ENCODE measurements at regions not wholly inside any gene's neighbourhood (a gene's known extent, or its start where the extent isn't known, plus 50 kb on each side); places are given as distances from the start of the nearest gene placed in this dataset.
"Not testable (repeated sequence)": the region's sequence is repeated elsewhere in the genome, so short reads cannot be mapped to it uniquely, and the experiment has no call there.

GRCh38 chr1:232571523-232571922 is 58.4 kb downstream of the SIPA1L2 start:
- no peaks in the 10 kb centered on the region for H3K9me3 ChIP-seq (ENCODE audit: control insufficient read depth in 2 of 2, insufficient read depth in 1 of 2, low read depth in 1 of 2, low read length in 1 of 2)
- H3K4me1 ChIP-seq (ENCODE audit: control insufficient read depth in 3 of 3, insufficient read depth in 2 of 3, low read depth in 1 of 3, low read length in 2 of 3) = no peaks in the 10 kb centered on the region
- H3K27ac ChIP-seq (ENCODE audit: low read depth in 1 of 3, low read length in 2 of 3) = no peak overlapping the region
- WGBS, 3 donors = 86 to 91% (median 91%) methylated on average over 5 of the region's 5 CpGs
- no peaks in the 10 kb centered on the region for H3K36me3 ChIP-seq (ENCODE audit: control insufficient read depth in 3 of 3, insufficient read depth in 2 of 3, low read depth in 1 of 3, low read length in 3 of 3)
- H3K4me3 ChIP-seq (ENCODE audit: low read depth in 1 of 3, low read length in 3 of 3) = no peak overlapping the region
- DNase-seq = no peak
- FAIRE-seq = no peak
- H3K27me3 ChIP-seq (ENCODE audit: control insufficient read depth in 3 of 3, insufficient read depth in 3 of 3, low read length in 3 of 3) = no peaks in the 10 kb centered on the region

- Histone ChIP-seq H3K4me1 (ENCODE audit: control insufficient read depth in 3 of 3, insufficient read depth in 2 of 3, low read depth in 1 of 3, low read length in 2 of 3) (no peaks in the 10 kb centered on the region), H3K36me3 (ENCODE audit: control insufficient read depth in 3 of 3, insufficient read depth in 2 of 3, low read depth in 1 of 3, low read length in 3 of 3) (no peaks in the 10 kb centered on the region), H3K27me3 (ENCODE audit: control insufficient read depth in 3 of 3, insufficient read depth in 3 of 3, low read length in 3 of 3) (no peaks in the 10 kb centered on the region), H3K9me3 (ENCODE audit: control insufficient read depth in 2 of 2, insufficient read depth in 1 of 2, low read depth in 1 of 2, low read length in 1 of 2) (no peaks in the 10 kb centered on the region), H3K4me3 (ENCODE audit: low read depth in 1 of 3, low read length in 3 of 3) (no peak overlapping the region), H3K27ac (ENCODE audit: low read depth in 1 of 3, low read length in 2 of 3) (no peak overlapping the region)
- 23 to 43% (median 43%) methylated on average over 5 of the region's 5 CpGs for WGBS, 3 donors
- FAIRE-seq (no peak), DNase-seq (no peak)
These were observed 59.9 kb downstream of the SIPA1L2 start for GRCh38 chr1:232570007-232570406.

- H3K9me3 ChIP-seq (ENCODE audit: control insufficient read depth in 2 of 2, insufficient read depth in 1 of 2, low read depth in 1 of 2, low read length in 1 of 2); H3K27me3 ChIP-seq (ENCODE audit: control insufficient read depth in 3 of 3, insufficient read depth in 3 of 3, low read length in 3 of 3); H3K36me3 ChIP-seq (ENCODE audit: control insufficient read depth in 3 of 3, insufficient read depth in 2 of 3, low read depth in 1 of 3, low read length in 3 of 3); DNase-seq; FAIRE-seq; H3K27ac ChIP-seq (ENCODE audit: low read depth in 1 of 3, low read length in 2 of 3); H3K4me1 ChIP-seq (ENCODE audit: control insufficient read depth in 3 of 3, insufficient read depth in 2 of 3, low read depth in 1 of 3, low read length in 2 of 3); H3K4me3 ChIP-seq (ENCODE audit: low read depth in 1 of 3, low read length in 3 of 3): not testable (repeated sequence)
- WGBS, 3 donors = 92 to 94% (median 94%) methylated on average over 11 of the region's 11 CpGs
These were observed 60.4 kb downstream of the SIPA1L2 start for GRCh38 chr1:232569554-232569921.

- Histone ChIP-seq H3K4me3 (ENCODE audit: low read depth in 1 of 3, low read length in 3 of 3) (no peak overlapping the region), H3K27me3 (ENCODE audit: control insufficient read depth in 3 of 3, insufficient read depth in 3 of 3, low read length in 3 of 3) (no peaks in the 10 kb centered on the region), H3K27ac (ENCODE audit: low read depth in 1 of 3, low read length in 2 of 3) (no peak overlapping the region), H3K9me3 (ENCODE audit: control insufficient read depth in 2 of 2, insufficient read depth in 1 of 2, low read depth in 1 of 2, low read length in 1 of 2) (no peaks in the 10 kb centered on the region), H3K36me3 (ENCODE audit: control insufficient read depth in 3 of 3, insufficient read depth in 2 of 3, low read depth in 1 of 3, low read length in 3 of 3) (no peaks in the 10 kb centered on the region), H3K4me1 (ENCODE audit: control insufficient read depth in 3 of 3, insufficient read depth in 2 of 3, low read depth in 1 of 3, low read length in 2 of 3) (no peaks in the 10 kb centered on the region)
- no peak for DNase-seq
- WGBS, 3 donors = 71 to 91% (median 87%) methylated on average over 9 of the region's 9 CpGs
- no peak for FAIRE-seq
These were observed 60.9 kb downstream of the SIPA1L2 start for GRCh38 chr1:232568906-232569553.

- H3K27ac ChIP-seq (ENCODE audit: low read depth in 1 of 3, low read length in 2 of 3) = no peak overlapping the region
- whole genome bisulfite sequencing, 3 donors = 70 to 74% (median 70%) methylated on average over 2 of the region's 2 CpGs
- FAIRE-seq = no peak
These were observed 61.5 kb downstream of the SIPA1L2 start for GRCh38 chr1:232568331-232568852.

GRCh38 chr1:232566093-232566492 is 63.8 kb downstream of the SIPA1L2 start:
- FAIRE-seq (no peak), DNase-seq (no peak)
- Histone ChIP-seq H3K9me3 (ENCODE audit: control insufficient read depth in 2 of 2, insufficient read depth in 1 of 2, low read depth in 1 of 2, low read length in 1 of 2) (no peaks in the 10 kb centered on the region), H3K27me3 (ENCODE audit: control insufficient read depth in 3 of 3, insufficient read depth in 3 of 3, low read length in 3 of 3) (no peaks in the 10 kb centered on the region), H3K4me3 (ENCODE audit: low read depth in 1 of 3, low read length in 3 of 3) (no peak overlapping the region), H3K36me3 (ENCODE audit: control insufficient read depth in 3 of 3, insufficient read depth in 2 of 3, low read depth in 1 of 3, low read length in 3 of 3) (peaks cover 0 to 3% (median 0%) of the 10 kb centered on the region in 3 donors), H3K4me1 (ENCODE audit: control insufficient read depth in 3 of 3, insufficient read depth in 2 of 3, low read depth in 1 of 3, low read length in 2 of 3) (peaks cover 0 to 3% (median 0%) of the 10 kb centered on the region in 3 donors), H3K27ac (ENCODE audit: low read depth in 1 of 3, low read length in 2 of 3) (no peak overlapping the region)
- WGBS, 3 donors = 81 to 94% (median 81%) methylated on average over 1 of the region's 1 CpG

More at GRCh38 chr1:232568331-232568852, 61.5 kb downstream of the SIPA1L2 start:
- Histone ChIP-seq H3K9me3 (ENCODE audit: control insufficient read depth in 2 of 2, insufficient read depth in 1 of 2, low read depth in 1 of 2, low read length in 1 of 2) (no peaks in the 10 kb centered on the region), H3K27me3 (ENCODE audit: control insufficient read depth in 3 of 3, insufficient read depth in 3 of 3, low read length in 3 of 3) (no peaks in the 10 kb centered on the region), H3K4me1 (ENCODE audit: control insufficient read depth in 3 of 3, insufficient read depth in 2 of 3, low read depth in 1 of 3, low read length in 2 of 3) (no peaks in the 10 kb centered on the region), H3K4me3 (ENCODE audit: low read depth in 1 of 3, low read length in 3 of 3) (no peak overlapping the region), H3K36me3 (ENCODE audit: control insufficient read depth in 3 of 3, insufficient read depth in 2 of 3, low read depth in 1 of 3, low read length in 3 of 3) (no peaks in the 10 kb centered on the region)
- DNase-seq = no peak

- FAIRE-seq (no peak), DNase-seq (no peak)
- Histone ChIP-seq H3K36me3 (ENCODE audit: control insufficient read depth in 3 of 3, insufficient read depth in 2 of 3, low read depth in 1 of 3, low read length in 3 of 3) (peaks cover 0 to 3% (median 0%) of the 10 kb centered on the region in 3 donors), H3K9me3 (ENCODE audit: control insufficient read depth in 2 of 2, insufficient read depth in 1 of 2, low read depth in 1 of 2, low read length in 1 of 2) (no peaks in the 10 kb centered on the region), H3K27me3 (ENCODE audit: control insufficient read depth in 3 of 3, insufficient read depth in 3 of 3, low read length in 3 of 3) (no peaks in the 10 kb centered on the region), H3K4me3 (ENCODE audit: low read depth in 1 of 3, low read length in 3 of 3) (no peak overlapping the region), H3K27ac (ENCODE audit: low read depth in 1 of 3, low read length in 2 of 3) (no peak overlapping the region), H3K4me1 (ENCODE audit: control insufficient read depth in 3 of 3, insufficient read depth in 2 of 3, low read depth in 1 of 3, low read length in 2 of 3) (peaks cover 0 to 3% (median 0%) of the 10 kb centered on the region in 3 donors)
- 92 to 99% (median 96%) methylated on average over 3 of the region's 3 CpGs for WGBS, 3 donors
These were observed 67.0 kb downstream of the SIPA1L2 start for GRCh38 chr1:232562855-232563510.

GRCh38 chr1:232561381-232561780 is 68.6 kb downstream of the SIPA1L2 start:
- Histone ChIP-seq H3K36me3 (ENCODE audit: control insufficient read depth in 3 of 3, insufficient read depth in 2 of 3, low read depth in 1 of 3, low read length in 3 of 3) (peaks cover 0 to 3% (median 0%) of the 10 kb centered on the region in 3 donors), H3K27ac (ENCODE audit: low read depth in 1 of 3, low read length in 2 of 3) (no peak overlapping the region), H3K9me3 (ENCODE audit: control insufficient read depth in 2 of 2, insufficient read depth in 1 of 2, low read depth in 1 of 2, low read length in 1 of 2) (no peaks in the 10 kb centered on the region), H3K4me1 (ENCODE audit: control insufficient read depth in 3 of 3, insufficient read depth in 2 of 3, low read depth in 1 of 3, low read length in 2 of 3) (peaks cover 0 to 7% (median 3%) of the 10 kb centered on the region in 3 donors), H3K27me3 (ENCODE audit: control insufficient read depth in 3 of 3, insufficient read depth in 3 of 3, low read length in 3 of 3) (no peaks in the 10 kb centered on the region), H3K4me3 (ENCODE audit: low read depth in 1 of 3, low read length in 3 of 3) (no peak overlapping the region)
- FAIRE-seq (no peak), DNase-seq (no peak)
- WGBS, 3 donors = 84 to 96% (median 88%) methylated on average over 2 of the region's 2 CpGs

All from small intestine (tissue), 7 donors.